MG63 (cell line): ENCODE measurements at regions not wholly inside any gene's neighbourhood (a gene's known extent, or its start where the extent isn't known, plus 50 kb on each side); places are given as distances from the start of the nearest gene placed in this dataset.

Source experiments
- DNase-seq: peaks from one replicate; pipeline ENCODE4 v3.0.0-alpha.2; 2020
- H3K27me3 ChIP-seq: fragments of 250-450 bp; sonication (Bioruptor Pico); 2 replicates; pipeline ENCODE4 v1.5.1; 2020; ENCODE audit warnings: mild to moderate bottlenecking, moderate library complexity
- H3K36me3 ChIP-seq: fragments of 250-450 bp; sonication (Bioruptor Pico); 2 replicates; pipeline ENCODE4 v1.5.1; 2020; ENCODE audit warnings: mild to moderate bottlenecking, moderate library complexity
- H3K4me3 ChIP-seq: fragments of 250-450 bp; sonication (Bioruptor Pico); 2 replicates; pipeline ENCODE4 v1.5.1; 2020; ENCODE audit warnings: mild to moderate bottlenecking, moderate library complexity
- H3K9me3 ChIP-seq: fragments of 250-450 bp; sonication (Bioruptor Pico); 2 replicates; pipeline ENCODE4 v1.5.1; 2020; ENCODE audit warnings: mild to moderate bottlenecking, moderate library complexity

GRCh38 chr11:106442032-106442431 is 364.6 kb downstream of the AASDHPPT start:
- H3K4me3 ChIP-seq, result no peak overlapping the region
- no peaks in the 10 kb centered on the region for H3K9me3 ChIP-seq
- no peaks in the 10 kb centered on the region for H3K27me3 ChIP-seq
- DNase-seq, result no peak
- H3K36me3 ChIP-seq, result no peaks in the 10 kb centered on the region

GRCh38 chr11:106446302-106446701 is 368.8 kb downstream of the AASDHPPT start:
- H3K9me3 ChIP-seq, result no peaks in the 10 kb centered on the region
- H3K36me3 ChIP-seq, result no peaks in the 10 kb centered on the region
- DNase-seq, result no peak
- H3K27me3 ChIP-seq, result no peaks in the 10 kb centered on the region
- no peak overlapping the region for H3K4me3 ChIP-seq

DNA sequence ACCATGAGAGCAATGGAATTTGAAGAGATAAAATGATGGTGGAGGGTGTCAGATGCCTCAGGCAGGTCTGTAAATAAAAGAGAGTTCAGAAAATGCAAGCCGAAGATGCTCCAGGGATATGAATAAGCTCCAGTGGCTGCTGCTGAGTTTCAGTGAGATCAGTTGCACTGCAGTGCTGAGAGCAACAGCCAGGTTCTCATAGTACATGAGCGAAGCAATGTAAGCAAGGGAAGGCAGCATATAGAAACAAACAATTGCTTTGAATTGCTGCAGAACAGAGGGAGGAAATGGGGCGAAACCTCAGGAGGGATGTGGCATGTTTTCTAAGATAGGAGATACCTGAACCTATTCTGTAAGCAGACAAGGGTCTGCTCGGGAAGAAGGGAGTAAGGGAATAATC is 369.5 kb downstream of the AASDHPPT start:
- DNase-seq, result no peak
- H3K4me3 ChIP-seq, result no peak overlapping the region
- H3K9me3 ChIP-seq, result no peaks in the 10 kb centered on the region
- no peaks in the 10 kb centered on the region for H3K36me3 ChIP-seq
- no peaks in the 10 kb centered on the region for H3K27me3 ChIP-seq

- H3K9me3 ChIP-seq, result no peaks in the 10 kb centered on the region
- no peak for DNase-seq
- H3K27me3 ChIP-seq, result no peaks in the 10 kb centered on the region
- no peak overlapping the region for H3K4me3 ChIP-seq
- H3K36me3 ChIP-seq, result no peaks in the 10 kb centered on the region
Measured at GRCh38 chr11:106447631-106448191, 370.2 kb downstream of the AASDHPPT start.

DNA sequence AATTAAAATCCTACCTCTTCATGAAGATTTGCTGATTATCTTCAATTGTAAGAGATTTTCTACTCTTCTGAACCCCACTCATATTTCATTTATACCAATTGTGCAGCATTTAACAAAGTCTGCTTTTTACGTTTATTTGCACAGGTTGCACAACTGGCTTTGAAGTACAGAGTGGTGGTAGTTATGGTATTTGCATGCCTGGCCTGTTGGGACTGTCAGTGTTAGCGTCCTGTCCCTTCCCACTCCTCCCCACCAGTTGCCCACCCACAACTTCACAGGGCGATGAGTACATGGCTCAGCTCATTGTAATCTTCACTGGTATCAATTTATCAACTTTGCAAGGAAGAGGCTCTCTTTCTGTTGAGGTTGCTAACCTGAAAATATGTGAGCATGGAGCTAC is 372.3 kb downstream of the AASDHPPT start:
- Histone ChIP-seq H3K4me3 (no peak overlapping the region), H3K27me3 (no peaks in the 10 kb centered on the region), H3K9me3 (no peaks in the 10 kb centered on the region; the same call in 1 of the 2 replicates), H3K36me3 (no peaks in the 10 kb centered on the region)
- no peak for DNase-seq

- H3K27me3 ChIP-seq, result no peaks in the 10 kb centered on the region
- no peaks in the 10 kb centered on the region for H3K36me3 ChIP-seq
- no peak for DNase-seq
- no peak overlapping the region for H3K4me3 ChIP-seq
- H3K9me3 ChIP-seq, result no peaks in the 10 kb centered on the region; the same call in 1 of the 2 replicates
Measured at GRCh38 chr11:106451228-106451922, 373.9 kb downstream of the AASDHPPT start.

- H3K9me3 ChIP-seq, result no peaks in the 10 kb centered on the region; the same call in 1 of the 2 replicates
- H3K4me3 ChIP-seq, result no peak overlapping the region
- H3K27me3 ChIP-seq, result no peaks in the 10 kb centered on the region
- H3K36me3 ChIP-seq, result no peaks in the 10 kb centered on the region
- DNase-seq, result no peak
Measured at GRCh38 chr11:106456647-106457046, 379.2 kb downstream of the AASDHPPT start.

DNA sequence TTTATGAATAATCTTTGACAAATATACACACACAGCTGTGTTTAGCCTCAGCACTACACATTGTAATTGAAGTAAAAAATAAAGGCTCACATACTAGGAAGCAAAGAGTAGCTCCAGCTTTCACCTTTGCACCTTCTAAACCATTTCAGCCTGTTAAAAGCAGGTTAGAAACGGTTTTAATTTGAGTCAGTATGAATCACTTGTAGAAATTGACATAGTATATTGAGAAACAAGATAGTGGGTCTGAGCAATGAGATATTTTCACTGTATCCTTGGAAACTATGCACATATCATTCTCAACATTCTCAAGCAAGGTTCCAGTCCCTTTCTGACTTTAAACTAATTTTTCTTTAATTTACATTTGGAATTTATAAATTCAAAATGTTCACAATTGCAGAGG is 380.3 kb downstream of the AASDHPPT start:
- no peaks in the 10 kb centered on the region; the same call in 1 of the 2 replicates for H3K9me3 ChIP-seq
- H3K36me3 ChIP-seq, result no peaks in the 10 kb centered on the region
- H3K27me3 ChIP-seq, result no peaks in the 10 kb centered on the region
- no peak for DNase-seq
- H3K4me3 ChIP-seq, result no peak overlapping the region

- no peak for DNase-seq
- Histone ChIP-seq H3K36me3 (no peaks in the 10 kb centered on the region), H3K9me3 (no peaks in the 10 kb centered on the region), H3K27me3 (no peaks in the 10 kb centered on the region), H3K4me3 (no peak overlapping the region)
Measured at GRCh38 chr11:106459135-106459534, 381.7 kb downstream of the AASDHPPT start.

- no peak overlapping the region for H3K4me3 ChIP-seq
- no peaks in the 10 kb centered on the region for H3K36me3 ChIP-seq
- no peaks in the 10 kb centered on the region for H3K27me3 ChIP-seq
- no peak for DNase-seq
- no peaks in the 10 kb centered on the region for H3K9me3 ChIP-seq
Measured at GRCh38 chr11:106461148-106461691, 383.8 kb downstream of the AASDHPPT start.

GRCh38 chr11:106461839-106462545 is 384.5 kb downstream of the AASDHPPT start:
- Histone ChIP-seq H3K4me3 (no peak overlapping the region), H3K27me3 (no peaks in the 10 kb centered on the region), H3K9me3 (no peaks in the 10 kb centered on the region), H3K36me3 (no peaks in the 10 kb centered on the region)
- DNase-seq, result no peak

GRCh38 chr11:106463154-106463553 is 385.7 kb downstream of the AASDHPPT start:
- no peak overlapping the region for H3K4me3 ChIP-seq
- no peaks in the 10 kb centered on the region for H3K9me3 ChIP-seq
- H3K36me3 ChIP-seq, result no peaks in the 10 kb centered on the region
- no peaks in the 10 kb centered on the region for H3K27me3 ChIP-seq
- no peak for DNase-seq

GRCh38 chr11:106463796-106464201 is 386.3 kb downstream of the AASDHPPT start:
- Histone ChIP-seq H3K36me3 (no peaks in the 10 kb centered on the region), H3K27me3 (no peaks in the 10 kb centered on the region), H3K9me3 (no peaks in the 10 kb centered on the region), H3K4me3 (no peak overlapping the region)
- DNase-seq, result no peak

DNA sequence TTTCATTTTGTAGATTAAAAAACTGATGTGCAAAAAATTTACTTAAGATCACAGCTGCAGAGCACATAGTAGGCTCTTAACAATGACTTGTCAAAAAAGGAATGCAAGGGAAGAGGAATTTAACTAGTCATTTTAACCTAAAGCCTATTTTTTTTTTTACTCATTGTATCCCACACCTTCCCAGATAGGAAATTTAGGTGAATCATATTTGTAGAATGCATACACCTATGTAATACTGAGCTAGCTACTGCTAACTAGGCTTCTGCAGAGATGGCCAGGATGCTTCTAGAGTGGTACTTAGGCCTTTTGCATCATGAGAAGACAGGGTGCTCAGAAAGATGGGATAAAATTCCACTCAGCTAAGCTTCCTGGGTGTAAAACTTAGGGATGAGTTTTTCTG is 387.3 kb downstream of the AASDHPPT start:
- Histone ChIP-seq H3K9me3 (no peaks in the 10 kb centered on the region), H3K27me3 (no peaks in the 10 kb centered on the region), H3K36me3 (no peaks in the 10 kb centered on the region), H3K4me3 (no peak overlapping the region)
- no peak for DNase-seq

- no peaks in the 10 kb centered on the region for H3K9me3 ChIP-seq
- H3K27me3 ChIP-seq, result no peaks in the 10 kb centered on the region
- peak; percentile 11 for DNase-seq
- H3K36me3 ChIP-seq, result no peaks in the 10 kb centered on the region
- H3K4me3 ChIP-seq, result no peak overlapping the region
Measured at GRCh38 chr11:106466521-106467080, 389.1 kb downstream of the AASDHPPT start.

- no peaks in the 10 kb centered on the region for H3K9me3 ChIP-seq
- H3K27me3 ChIP-seq, result no peaks in the 10 kb centered on the region
- no peaks in the 10 kb centered on the region for H3K36me3 ChIP-seq
- no peak overlapping the region for H3K4me3 ChIP-seq
- DNase-seq, result no peak
Measured at GRCh38 chr11:106467501-106467900, 390.0 kb downstream of the AASDHPPT start.

DNA sequence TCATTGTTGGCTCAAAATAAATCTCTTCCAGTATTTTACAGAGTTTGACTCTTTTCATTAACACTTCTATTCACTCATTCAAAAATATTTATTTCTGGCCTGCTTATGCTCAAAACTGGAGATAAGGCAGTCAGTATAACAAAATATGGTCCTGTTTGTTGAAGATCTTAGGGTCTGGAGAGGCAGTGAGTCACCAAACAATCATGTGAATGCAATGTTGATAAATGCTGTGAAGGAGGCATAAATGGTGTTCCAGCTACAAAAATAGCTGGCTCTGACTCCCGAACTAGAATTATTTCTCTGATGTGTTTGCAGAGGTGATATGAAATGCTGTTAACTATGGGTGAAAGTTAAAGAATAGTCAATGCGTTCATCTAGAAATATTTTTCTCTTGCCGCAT is 390.6 kb downstream of the AASDHPPT start:
- H3K4me3 ChIP-seq, result no peak overlapping the region
- no peaks in the 10 kb centered on the region for H3K36me3 ChIP-seq
- no peaks in the 10 kb centered on the region for H3K27me3 ChIP-seq
- no peak for DNase-seq
- no peaks in the 10 kb centered on the region for H3K9me3 ChIP-seq
